DMS153 treated with DMSO at 0.1 percent for 48 hours (cell line): ENCODE measurements at regions not wholly inside any gene's neighbourhood (a gene's known extent, or its start where the extent isn't known, plus 50 kb on each side); places are given as distances from the start of the nearest gene placed in this dataset.
"Not testable (repeated sequence)": the region's sequence is repeated elsewhere in the genome, so short reads cannot be mapped to it uniquely, and the experiment has no call there.

Experiments used
- DNase-seq: peaks from one replicate; lab custom pipeline; 2025; ENCODE audit not compliant: unreplicated experiment; lab: John Stamatoyannopoulos, UW

DNA sequence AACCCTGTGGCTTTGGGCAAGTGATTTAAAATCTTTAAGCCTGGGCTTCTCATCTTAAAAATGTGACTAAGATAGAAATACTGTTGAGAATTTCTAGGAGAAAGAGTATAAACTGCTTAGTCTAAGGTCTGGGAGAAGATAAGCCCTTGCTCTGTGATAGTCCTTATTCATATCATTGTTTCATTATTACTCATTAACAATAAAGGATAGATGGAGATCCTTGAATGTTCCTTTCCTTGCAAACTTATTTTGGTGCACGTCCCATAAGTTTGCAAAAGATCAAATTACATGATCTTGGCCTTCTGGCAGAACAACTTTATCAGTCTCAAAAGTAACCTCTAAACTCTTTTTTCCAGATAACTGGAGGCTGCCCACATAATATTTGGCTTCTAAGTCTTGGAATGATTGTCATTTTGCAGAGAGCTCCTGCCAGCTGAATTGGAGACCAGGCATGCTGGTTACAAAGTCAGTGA lies 138.3 kb downstream of the FAM124B start:
- DNase-seq, result no peak

DNA sequence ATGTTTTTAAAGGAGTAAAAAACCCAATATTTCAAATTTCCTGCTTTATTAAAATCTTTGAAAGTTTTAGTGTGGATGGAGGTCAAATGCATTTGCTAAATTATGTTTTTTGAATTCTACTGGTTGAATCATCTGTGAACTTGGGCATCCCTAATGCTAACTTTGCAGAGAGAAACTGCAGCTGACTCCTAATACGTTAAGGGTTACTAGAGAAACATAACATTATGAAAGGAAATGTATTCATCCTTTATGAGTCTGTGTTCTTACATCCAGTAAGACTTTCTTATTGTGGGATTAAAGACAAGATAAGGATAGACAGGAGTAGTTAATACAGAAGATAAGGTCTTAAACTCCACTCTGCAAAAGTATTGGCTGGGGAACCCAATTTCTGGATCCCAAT lies 140.6 kb downstream of the FAM124B start:
- DNase-seq, result no peak

DNA sequence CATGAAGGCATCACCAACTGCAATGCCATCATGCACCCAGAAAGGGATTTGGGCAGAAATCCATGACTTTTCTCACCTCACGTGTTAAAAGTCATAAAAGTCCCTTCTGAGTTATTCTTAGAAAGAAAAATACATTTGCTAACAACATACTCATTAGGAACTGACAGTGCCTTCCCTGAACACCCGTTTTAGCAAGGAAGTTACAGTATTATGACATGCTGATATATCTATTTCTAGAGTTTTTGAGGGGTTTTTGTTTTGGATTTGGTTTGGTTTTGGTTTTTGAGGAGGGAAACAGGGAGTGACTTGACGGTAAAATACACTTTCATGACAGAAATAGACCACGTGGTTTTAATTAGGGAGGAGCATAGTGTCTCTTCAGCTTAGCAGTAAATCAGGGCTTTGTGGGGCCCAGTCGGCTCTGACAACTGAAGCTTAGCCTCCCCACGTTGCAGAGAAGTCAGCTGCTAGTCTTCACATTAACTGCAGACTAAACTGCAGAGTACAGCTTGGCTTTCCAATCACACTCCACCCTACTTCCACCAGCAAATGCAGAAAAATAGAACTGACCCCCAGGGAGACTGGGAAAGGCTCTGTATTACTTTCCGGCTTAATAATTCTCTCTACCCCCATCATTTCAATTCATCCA lies 141.4 kb downstream of the FAM124B start:
- no peak for DNase-seq

DNA sequence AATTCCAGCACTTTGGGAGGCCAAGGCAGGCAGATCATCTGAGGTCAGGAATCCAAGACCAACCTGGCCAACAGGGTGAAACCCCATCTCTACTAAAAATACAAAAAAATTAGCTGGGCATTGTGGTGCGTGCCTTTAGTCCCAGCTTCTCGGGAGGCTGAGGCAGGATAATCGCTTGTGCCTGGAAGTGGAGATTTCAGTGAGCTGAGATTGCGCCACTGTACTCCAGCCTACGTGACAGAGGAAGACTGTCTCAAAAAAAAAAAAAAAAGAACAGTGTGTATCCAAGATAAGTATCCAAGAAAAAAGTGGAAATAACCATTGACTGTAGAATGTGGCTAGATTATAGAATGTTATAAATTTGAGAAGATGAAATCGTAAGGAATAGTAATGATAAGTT lies 142.1 kb downstream of the FAM124B start:
- no peak for DNase-seq

DNA sequence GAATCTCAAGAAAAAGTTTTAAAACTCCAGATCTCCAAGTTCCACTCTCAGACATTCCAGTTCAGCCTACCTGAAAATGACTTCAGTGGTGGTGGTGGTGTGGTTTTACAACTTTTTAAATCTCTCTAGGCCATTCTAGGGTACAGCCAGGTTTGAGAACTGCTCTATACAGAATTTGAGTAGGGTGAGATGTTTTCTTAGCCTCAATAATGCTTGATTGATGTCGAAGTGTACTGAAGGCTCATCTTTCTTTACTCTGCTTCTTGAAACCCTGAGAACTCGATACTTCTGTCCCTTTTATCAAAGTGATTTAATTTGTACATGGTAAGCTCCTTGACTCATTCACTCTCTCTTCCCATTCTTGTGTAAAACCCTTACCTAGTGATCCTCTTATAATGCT lies 143.8 kb downstream of the FAM124B start:
- DNase-seq, result no peak

DNA sequence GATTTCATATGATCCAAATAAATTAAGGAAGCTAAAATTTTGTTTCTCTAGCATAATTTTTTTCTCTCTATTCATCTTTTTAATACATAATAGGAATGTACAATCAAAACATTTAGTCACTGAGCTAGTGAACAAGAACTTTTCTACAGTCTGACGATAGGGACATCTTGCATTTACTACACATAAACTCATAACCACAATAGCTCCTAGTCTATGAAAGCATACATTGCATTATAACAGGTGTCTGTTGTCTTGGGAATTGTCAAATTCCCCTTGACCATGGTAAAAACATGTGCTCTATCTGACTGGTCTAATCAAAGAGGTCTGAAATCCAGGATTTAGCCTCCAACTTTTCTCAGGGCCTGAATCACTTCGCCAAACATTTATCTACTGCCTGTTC lies 144.8 kb downstream of the FAM124B start:
- DNase-seq, result no peak

DNA sequence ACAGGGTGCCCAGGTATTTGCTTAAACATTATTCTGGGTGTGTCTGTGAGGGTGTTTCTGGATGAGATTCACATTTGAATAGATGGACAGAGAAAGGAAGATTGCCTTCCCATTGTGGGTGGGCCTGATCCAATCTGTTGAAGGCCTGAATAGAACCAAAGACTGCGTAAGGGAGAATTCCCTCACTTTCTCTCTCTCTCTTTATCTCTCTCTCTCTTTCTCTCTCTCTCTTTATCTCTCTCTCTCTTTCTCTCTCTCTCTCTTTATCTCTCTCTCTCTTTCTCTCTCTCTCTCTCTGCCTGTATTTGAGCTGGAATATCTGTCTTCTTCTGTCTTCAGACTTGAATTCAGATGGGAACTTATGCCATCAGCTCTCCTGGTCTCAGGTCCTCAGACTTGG lies 148.4 kb downstream of the FAM124B start:
- DNase-seq, result no peak

DNA sequence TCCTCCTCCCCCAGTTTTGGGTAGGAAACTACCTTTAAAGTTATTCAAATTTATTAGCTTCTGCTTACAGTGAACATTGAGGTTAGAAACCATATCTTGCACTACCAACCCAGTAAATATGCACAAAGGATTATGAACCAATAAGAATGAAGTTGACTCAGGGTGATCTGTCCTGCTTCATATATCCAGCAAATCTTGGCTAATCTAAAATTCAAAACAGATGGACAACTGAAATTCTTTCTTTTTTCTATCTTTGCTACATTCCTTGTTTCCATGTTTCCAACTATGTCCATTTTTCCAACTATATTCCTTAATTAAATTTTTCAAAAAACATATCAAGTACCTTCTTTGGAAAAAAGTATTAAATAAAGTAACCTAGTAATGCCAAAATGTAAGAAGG lies 149.3 kb downstream of the FAM124B start:
- no peak for DNase-seq

DNA sequence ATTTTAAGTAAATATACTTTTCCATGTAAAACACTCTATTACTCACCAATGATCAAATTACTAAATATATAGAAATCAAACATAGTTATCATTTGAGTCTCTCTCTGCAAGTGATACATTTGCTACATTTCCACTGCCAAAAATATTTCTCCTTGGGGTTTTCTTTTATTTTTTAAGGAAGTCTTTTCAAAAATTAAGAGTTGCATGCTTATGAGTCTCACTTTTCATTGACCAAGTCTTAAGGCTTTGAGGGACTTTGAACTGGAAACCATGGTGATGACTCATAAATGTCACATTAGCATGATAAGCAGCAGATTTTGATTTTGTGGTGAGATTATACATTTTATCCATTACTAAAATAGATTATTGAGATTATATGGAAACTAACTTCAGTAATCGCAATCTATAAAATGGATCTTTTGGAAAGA lies 152.9 kb downstream of the FAM124B start:
- no peak for DNase-seq

DNA sequence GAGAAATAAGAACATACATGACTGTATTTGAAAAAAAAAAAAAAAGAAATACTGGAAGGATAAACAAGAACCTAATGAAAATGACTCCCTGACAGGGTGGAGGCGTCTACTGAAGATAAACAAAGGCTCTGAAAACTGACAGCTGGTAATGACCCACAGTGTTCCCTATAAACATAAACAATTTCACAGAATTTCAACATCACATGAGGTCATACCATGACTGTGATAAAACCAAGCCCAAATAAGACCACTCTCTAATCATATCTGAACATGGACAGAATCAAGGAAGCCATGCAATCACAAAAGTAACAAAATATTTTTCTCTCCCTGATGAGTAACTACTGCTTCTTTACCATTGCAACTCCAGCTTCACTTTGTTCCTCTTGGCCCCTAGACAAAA lies 159.3 kb downstream of the FAM124B start:
- no peak for DNase-seq

DNA sequence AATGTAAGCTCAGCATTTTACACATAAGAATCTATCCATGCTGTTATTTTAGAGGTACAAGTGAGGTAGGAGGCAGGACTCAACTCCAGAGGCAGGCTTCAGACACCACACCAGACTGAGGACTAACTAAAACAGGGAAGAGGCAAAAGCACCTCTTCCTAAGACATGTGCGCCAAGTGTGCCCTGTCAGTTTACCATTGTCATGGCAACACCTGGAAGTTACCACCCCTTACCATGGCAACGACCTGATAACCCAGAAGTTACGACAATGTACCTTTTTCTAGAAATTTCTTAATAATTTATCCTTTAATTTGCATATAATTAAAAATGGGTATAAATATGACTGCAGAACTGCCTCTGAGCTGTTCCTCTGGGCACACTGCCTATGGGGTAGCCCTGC lies 160.1 kb downstream of the FAM124B start:
- DNase-seq, result no peak

DNA sequence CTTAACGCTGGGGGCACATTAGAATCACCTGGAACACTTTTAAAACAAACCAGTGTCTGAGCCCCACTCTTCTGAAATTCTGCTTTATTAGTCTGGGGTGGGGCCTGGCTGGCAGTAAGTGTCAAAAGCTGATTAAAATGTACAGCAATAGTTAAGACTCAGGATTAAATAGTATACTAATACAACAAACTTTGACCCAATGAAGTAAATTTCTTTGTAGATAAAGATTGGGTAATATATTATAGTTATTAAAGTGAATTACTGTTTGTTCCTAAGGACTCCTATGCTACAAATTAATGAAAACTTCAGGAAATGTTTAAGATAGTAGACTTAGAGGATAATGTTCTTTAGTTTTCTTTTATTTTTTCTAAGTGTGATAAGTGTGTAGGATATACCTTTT lies 160.9 kb downstream of the FAM124B start:
- DNase-seq, result no peak

DNA sequence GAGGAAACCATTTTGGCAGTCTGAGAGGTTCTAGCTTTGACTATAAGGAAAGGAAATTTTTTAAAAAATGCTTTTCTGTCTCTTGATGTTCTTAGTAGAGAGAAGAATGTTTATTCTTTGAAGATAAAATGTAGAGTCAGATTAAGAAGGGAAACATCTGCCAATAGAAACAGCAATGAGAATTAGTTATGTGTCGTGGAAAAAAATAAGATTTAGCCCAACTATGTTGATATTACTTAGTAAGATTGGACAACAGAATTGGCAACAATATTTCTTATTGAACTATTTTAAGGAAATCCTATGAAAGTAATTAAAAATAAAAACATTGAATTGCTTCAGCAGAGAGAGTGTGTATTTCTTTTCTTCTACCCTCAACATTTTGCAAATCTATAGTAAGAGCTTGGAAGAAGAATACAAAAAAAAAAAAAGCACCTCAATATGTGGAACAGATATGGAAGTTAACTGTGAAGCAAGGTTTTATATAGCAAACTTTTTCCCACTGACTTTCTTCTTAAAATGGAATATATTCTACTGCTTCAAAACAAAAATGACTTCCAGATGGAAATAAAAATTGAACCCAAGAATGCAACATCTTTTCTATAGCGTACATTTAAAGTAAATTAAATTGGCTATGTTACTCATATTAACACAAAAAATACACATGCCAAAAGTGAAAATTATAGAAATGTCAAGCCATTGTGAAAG lies 177.9 kb downstream of the FAM124B start:
- DNase-seq, result no peak

DNA sequence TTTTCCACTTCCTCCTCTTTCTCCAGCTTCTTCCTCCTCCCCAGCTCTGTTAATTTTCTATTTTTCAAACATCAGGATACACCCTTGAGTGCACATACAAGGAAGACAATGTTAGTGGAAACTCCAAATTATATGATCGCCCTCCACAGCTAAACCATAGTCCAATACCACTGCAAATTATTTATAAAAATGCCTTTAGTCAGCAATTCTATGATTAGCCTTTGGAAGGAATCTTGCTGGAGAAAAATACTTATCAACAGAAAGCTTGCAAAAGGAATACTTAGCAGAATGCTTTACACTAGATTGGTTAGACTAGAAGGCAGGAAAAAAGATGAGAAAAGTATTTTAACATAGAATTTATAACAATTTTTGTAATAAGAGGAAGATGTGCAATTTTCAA lies 178.9 kb downstream of the FAM124B start:
- no peak for DNase-seq

DNA sequence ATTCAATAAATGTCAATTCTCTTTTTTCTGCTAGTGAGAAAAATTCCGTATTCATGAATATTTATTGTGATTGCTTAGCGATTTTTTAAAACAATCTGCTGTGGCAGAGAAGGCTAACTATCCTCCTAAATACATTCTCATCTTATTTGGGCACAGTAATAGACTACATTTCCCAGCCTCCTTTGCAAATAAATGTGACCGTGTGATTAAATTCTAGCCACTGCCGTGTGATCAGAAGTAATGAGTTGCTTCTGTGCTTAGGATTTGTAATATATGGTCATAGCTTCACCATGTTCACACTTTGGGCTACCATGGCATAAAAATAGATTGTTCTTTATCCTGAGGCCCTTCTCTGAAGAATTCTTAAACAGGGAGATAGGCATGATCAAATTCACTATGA lies 179.6 kb downstream of the FAM124B start:
- no peak for DNase-seq

DNA sequence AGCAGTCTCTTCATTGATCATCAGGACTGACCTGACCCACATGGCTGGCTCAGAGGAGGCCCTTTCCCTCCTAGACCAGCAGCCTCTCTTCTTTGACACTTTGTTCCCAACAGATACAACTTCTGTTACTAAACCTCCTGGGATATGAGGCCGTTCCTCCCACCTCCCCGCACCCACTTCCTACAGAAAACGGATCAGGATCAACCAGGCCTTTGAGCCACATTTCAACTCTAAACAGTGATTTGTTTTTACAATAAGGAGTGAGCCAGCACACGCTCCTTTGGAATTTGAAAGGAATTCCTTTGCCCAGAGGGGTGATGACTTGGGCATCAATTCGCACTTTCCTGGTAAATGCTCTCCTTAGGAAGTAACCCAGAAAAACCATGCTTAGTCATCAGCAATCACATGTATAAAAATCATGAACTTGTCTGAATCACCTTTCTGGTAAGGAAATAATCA lies 180.4 kb downstream of the FAM124B start:
- no peak for DNase-seq

DNA sequence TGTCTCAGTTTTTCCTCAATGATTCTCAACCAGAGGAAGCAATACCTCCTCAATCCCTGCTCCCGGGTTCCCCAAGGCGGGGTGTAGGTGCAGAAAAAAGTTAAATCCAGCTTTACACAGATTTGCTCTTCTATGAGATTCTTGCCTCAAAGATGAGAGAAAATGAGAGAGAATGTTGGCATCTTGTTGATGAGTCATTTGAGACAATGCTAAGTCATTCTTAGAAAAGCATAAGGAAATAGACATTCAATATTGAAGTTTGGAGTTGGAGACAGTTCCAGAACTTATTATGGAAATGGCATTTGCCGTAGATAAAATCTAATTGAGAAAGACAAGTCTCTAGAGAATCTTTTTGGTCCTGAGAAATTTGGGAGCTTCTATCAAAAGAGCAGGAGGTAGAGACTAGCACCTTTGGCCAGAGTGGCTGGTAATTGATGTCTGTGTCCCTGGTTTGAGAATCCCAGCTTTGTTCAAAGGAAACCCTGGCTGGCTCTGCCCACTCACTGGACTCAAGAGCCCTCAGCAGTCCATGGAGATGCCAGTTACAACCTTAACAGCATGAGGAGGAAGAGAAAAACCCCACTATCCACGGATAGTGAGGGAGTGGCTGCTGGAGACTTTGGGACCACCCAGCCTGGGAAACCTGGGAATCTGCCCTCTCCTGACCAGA lies 181.2 kb downstream of the FAM124B start:
- no peak for DNase-seq

DNA sequence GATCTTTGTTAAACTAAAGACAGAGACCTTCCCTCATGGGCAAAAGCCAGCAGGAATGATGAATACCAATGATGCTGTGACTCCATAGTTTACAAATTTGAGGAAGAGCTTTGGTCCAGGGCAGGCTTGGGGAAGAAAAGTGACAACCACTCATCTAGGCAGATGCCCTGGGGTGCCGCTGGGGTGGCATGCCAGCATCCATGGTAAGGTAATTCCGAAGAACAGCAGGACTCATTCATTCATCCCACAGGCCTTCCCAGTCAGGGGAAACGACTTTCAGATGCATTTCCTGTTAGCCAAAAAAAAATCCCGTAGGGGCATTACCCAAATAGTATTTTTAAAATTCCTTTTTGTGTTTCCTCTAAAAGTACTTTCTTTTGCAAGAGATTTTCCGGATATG lies 180.7 kb upstream of the SERPINE2 start:
- DNase-seq, result no peak

DNA sequence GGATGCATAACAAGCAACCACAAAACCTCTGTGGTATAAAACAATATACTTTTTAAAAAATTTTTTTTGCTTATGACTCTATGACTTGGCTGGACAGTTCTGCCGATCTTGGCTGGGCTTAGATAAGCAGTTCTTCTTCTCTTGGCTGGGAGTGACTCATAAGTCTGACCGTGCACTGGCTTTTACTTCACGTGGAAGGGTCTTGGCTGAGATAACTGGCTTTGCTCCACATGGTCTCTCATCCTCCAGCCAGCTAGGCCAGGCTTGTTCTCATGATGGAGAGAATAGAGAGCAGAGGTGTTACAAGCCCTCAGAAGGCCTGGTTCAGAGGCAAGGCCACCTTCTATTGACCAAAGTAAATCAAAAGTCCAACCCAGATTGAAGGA lies 178.9 kb upstream of the SERPINE2 start:
- no peak for DNase-seq

DNA sequence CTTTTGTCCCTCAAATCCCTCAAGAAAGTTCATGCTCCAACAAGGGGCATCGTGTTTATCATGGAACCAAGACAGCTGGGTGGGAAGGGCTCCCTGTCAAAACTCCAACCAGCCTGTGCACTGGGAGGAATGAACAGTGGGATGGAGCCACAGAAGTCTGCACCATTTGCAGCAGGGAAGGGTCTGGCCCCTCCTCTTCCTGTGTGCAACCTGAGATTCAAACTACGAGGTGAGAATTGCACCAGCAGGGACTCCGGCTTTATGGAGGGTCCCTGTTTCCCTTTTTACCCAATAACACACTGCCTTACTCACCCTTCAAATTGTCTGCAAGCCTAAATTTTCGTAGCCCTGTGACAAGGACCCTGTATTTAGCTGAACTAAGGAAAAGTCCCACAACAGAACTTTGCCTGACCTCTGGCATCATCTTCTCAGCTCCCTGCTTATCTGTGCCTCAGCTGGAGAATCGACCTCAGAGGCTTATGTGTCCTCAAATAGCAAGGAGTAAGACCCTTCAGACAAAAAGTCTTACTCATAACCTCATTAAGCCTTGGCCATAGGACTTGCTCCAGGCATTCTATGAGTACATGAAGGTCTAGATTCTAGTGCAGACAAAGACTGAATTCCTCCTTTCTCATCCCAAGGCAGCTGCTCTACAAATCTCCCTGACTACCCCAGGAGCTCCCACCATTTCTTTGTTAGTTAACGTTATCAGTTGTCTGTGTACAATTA lies 178.3 kb upstream of the SERPINE2 start:
- DNase-seq, result no peak

DNA sequence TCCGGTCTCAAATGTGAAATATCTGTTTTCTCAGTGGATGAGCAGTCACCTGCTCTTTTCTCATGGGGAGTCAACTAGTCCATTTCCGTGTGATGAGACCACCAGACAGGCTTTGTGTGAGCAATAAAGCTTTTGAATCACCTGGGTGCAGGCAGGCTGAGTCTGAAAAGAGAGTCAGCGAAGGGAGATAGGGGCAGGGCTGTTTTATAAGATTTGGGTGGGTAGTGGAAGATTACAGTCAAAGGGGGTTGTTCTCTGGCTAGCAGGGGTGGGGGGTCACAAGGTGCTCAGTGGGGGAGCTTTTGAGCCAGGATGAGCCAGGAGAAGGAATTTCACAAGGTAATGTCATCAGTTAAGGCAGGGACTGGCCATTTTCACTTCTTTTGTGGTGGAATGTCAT lies 176.5 kb upstream of the SERPINE2 start:
- not testable (repeated sequence) for DNase-seq

DNA sequence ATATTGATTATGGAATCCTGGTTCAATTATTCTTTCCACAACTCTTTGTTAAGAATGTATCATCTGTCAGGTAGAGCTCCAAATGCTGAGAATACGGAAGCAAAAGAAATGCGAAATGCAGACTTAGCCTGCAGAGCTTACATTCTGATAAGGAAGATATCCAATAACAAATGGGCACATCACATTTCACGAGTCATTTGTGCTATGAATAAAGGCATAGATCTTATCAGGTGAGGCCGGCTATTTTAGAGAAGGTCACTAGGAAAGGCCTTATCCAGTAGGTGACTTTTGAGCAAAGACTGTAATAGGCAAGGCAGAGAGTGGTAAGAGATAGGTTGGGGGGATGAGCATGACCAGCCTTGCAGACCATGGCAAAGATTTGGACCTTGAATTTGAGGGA lies 174.3 kb upstream of the SERPINE2 start:
- DNase-seq, result no peak
